K562 (cell line): ENCODE measurements at regions not wholly inside any gene's neighbourhood (a gene's known extent, or its start where the extent isn't known, plus 50 kb on each side); places are given as distances from the start of the nearest gene placed in this dataset.

ENCODE experiments used
- ARNT ChIP-seq, 2 experiments: fragments of 450-650 bp; IDR thresholded peaks; 2 replicates each; pipeline ENCODE4 v1.6.1; 2016; ENCODE audit warnings: mild to moderate bottlenecking in 1 of 2
- CTCF ChIP-seq, 3 experiments: IDR thresholded peaks in 2 of 3; conservative IDR thresholded peaks in 1 of 3; 2 replicates each; pipeline ENCODE4 v1.5.1; 2011 to 2012; ENCODE audit warnings: low read length in 3 of 3, mild to moderate bottlenecking in 3 of 3, control low read depth in 2 of 3, improper control_type of control experiment in 1 of 3, inconsistent platforms in 1 of 3, low read depth in 1 of 3, mixed read lengths in 1 of 3, moderate library complexity in 1 of 3; ENCODE audit not compliant: insufficient read depth in 2 of 3
- ELF1 ChIP-seq: fragments of 200-800 bp; sonication (Bioruptor generic); IDR thresholded peaks from 2 replicates; pipeline ENCODE4 v1.6.1; 2016; ENCODE audit warnings: missing genetic modification characterization, missing compliant biosample characterization
- EZH2 ChIP-seq: IDR thresholded peaks from 2 replicates; pipeline ENCODE4 v1.6.1; 2012; ENCODE audit warnings: low read depth, mild to moderate bottlenecking, inconsistent platforms, low read length, borderline replicate concordance
- NFIC ChIP-seq: fragments of 450-650 bp; IDR thresholded peaks from 2 replicates; pipeline ENCODE4 v1.6.1; 2017; ENCODE audit warnings: mild to moderate bottlenecking, inconsistent platforms
- PHF8 ChIP-seq: fragments of 200-600 bp; sonication (generic); IDR thresholded peaks from 2 replicates; pipeline ENCODE4 v1.6.1; 2012; ENCODE audit warnings: mixed run types, mild to moderate bottlenecking, inconsistent platforms, low read length, moderate library complexity, borderline replicate concordance
- POLR2A ChIP-seq: fragments of 450-650 bp; conservative IDR thresholded peaks from 2 replicates; pipeline ENCODE4 v1.6.1; 2016
- TAF7 ChIP-seq: fragments of 450-650 bp; IDR thresholded peaks from 2 replicates; pipeline ENCODE4 v1.6.1; 2016; ENCODE audit warnings: missing genetic modification characterization, missing compliant biosample characterization
- ZNF354B ChIP-seq: fragments of 250-450 bp; sonication (Bioruptor Pico); IDR thresholded peaks from 2 replicates; pipeline ENCODE4 v1.4.0; 2020
- ZNF444 ChIP-seq: fragments of 250-450 bp; sonication (Bioruptor Pico); IDR thresholded peaks from 2 replicates; pipeline ENCODE4 v1.4.0; 2020; ENCODE audit warnings: mild to moderate bottlenecking, moderate library complexity

DNA sequence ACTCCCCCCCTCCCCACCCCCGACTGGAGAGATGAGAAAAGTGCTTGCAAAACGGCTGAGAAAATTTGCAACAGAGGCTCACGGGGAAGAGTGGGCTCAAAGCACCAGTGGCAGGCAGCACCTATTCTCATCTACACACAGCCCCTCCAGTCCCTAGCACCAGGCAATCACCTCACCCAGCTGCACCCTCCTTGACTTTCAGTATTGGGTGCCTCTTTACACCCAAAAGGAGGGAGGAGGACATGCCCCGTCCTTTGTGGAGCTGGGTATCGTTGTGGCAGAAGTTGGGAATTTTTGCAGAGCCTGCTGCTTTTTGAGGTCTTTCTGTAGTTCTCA lies 182.8 kb upstream of the TOPAZ1 start:
- no peak for TF ChIP-seq CTCF (IDR thresholded peaks at IDR 0.05 in 2 of 3, conservative IDR thresholded peaks at IDR 0.05 in 1 of 3; ENCODE audit: insufficient read depth in 2 of 3, low read depth in 1 of 3, low read length in 3 of 3)
- no peak for TF ChIP-seq ZNF354B (CRISPR knock-in tag)
- no peak for TF ChIP-seq POLR2A
- TF ChIP-seq ARNT (IDR thresholded peaks at IDR 0.05), result no peak
- no peak for TF ChIP-seq TAF7 (tag)
- no peak for TF ChIP-seq ZNF444 (CRISPR knock-in tag)
- no peak for TF ChIP-seq PHF8
- no peak for TF ChIP-seq NFIC
- TF ChIP-seq ELF1 (tag), result no peak
- no peak for TF ChIP-seq EZH2
